Large intestine (tissue), 3 donors: ENCODE measurements at regions not wholly inside any gene's neighbourhood (a gene's known extent, or its start where the extent isn't known, plus 50 kb on each side); places are given as distances from the start of the nearest gene placed in this dataset.

Experiments
- DNase-seq, 2 donors: peaks; one replicate each; pipeline versions ENCODE4 v3.0.0 to v3.0.0-alpha.2; 2013
- H3K27ac ChIP-seq: one replicate; pipeline ENCODE4 v1.5.1; 2013; ENCODE audit warnings: low read length
- H3K27me3 ChIP-seq: 2 replicates; pipeline ENCODE4 v1.6.1; 2013; ENCODE audit warnings: low read length; ENCODE audit not compliant: control insufficient read depth, insufficient read depth
- H3K36me3 ChIP-seq: 2 replicates; pipeline ENCODE4 v1.6.1; 2013; ENCODE audit warnings: low read length; ENCODE audit not compliant: control insufficient read depth, insufficient read depth
- H3K4me1 ChIP-seq: one replicate; pipeline ENCODE4 v1.6.1; 2013; ENCODE audit warnings: low read length; ENCODE audit not compliant: control insufficient read depth, insufficient read depth
- H3K4me3 ChIP-seq: one replicate; pipeline ENCODE4 v1.5.1; 2013; ENCODE audit warnings: low read length
- H3K9me3 ChIP-seq: one replicate; pipeline ENCODE4 v1.6.1; 2013; ENCODE audit warnings: mild to moderate bottlenecking, low read depth, low read length, moderate library complexity; ENCODE audit not compliant: control insufficient read depth
- WGBS: methylation state at CpG from one replicate; pipeline ENCODE4 v1.1.5; 2013; ENCODE audit warnings: low lambda C conversion rate; ENCODE audit not compliant: insufficient coverage; 5-methylcytosine and 5-hydroxymethylcytosine counted together

- H3K36me3 ChIP-seq: no peaks in the 10 kb centered on the region
- H3K27me3 ChIP-seq: no peaks in the 10 kb centered on the region
- DNase-seq: no peak
- H3K27ac ChIP-seq: no peak overlapping the region
- no peaks in the 10 kb centered on the region for H3K4me1 ChIP-seq
- H3K9me3 ChIP-seq: no peaks in the 10 kb centered on the region
- 100% methylated on average over 1 of the region's 8 CpGs for WGBS
- H3K4me3 ChIP-seq: no peak overlapping the region
These were observed 370.5 kb downstream of the NPHP4 start for GRCh38 chr1:5621692-5622091.

DNA sequence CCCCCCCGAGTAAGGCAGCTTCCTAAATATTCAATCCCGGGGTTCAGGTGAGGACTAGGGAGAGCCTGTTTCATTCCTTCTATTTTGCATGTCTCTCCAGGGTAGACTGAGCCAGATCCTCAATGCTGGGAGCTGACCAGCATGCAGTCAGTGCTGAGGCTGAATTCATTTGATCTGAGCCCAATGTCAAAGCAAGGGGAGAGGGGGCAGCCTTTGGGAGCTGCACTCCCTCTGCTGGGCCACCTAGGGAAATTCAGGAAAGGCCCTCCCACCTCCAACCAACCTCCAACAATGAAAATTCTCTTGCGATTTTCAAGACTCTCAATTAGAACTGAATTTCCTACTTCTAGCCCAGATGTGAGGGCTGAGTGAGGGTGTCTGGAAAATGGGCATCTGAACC lies 371.2 kb downstream of the NPHP4 start:
- no peaks in the 10 kb centered on the region for H3K36me3 ChIP-seq
- no CpG with 5 or more reads among the region's 3 CpGs for WGBS
- no peaks in the 10 kb centered on the region for H3K27me3 ChIP-seq
- no peak overlapping the region for H3K27ac ChIP-seq
- no peaks in the 10 kb centered on the region for H3K4me1 ChIP-seq
- DNase-seq: no peak
- H3K9me3 ChIP-seq: no peaks in the 10 kb centered on the region
- no peak overlapping the region for H3K4me3 ChIP-seq

DNA sequence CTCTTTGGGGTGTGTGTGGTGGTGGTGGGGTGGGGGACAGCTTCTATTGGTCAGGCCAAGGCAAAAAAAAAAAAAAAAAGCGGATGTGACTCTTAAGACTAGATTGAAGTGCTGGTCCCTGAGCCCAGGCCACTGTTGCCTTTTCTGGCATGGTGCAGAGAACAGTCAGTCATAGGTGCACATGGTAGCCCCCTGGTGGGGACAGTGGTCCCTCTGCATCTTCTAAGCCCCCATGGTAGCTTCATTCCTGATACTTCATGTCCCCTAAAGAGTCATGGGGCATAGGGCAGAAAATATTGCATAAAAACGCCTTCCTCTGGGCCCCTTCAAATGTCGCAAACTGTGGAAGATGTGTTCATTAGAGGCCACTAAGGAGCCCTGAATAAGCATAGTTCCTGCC lies 371.8 kb downstream of the NPHP4 start:
- H3K4me3 ChIP-seq: no peak overlapping the region
- H3K27me3 ChIP-seq: no peaks in the 10 kb centered on the region
- no peaks in the 10 kb centered on the region for H3K4me1 ChIP-seq
- H3K36me3 ChIP-seq: no peaks in the 10 kb centered on the region
- H3K9me3 ChIP-seq: no peaks in the 10 kb centered on the region
- H3K27ac ChIP-seq: no peak overlapping the region
- no peak for DNase-seq
- no CpG with 5 or more reads among the region's 3 CpGs for WGBS

DNA sequence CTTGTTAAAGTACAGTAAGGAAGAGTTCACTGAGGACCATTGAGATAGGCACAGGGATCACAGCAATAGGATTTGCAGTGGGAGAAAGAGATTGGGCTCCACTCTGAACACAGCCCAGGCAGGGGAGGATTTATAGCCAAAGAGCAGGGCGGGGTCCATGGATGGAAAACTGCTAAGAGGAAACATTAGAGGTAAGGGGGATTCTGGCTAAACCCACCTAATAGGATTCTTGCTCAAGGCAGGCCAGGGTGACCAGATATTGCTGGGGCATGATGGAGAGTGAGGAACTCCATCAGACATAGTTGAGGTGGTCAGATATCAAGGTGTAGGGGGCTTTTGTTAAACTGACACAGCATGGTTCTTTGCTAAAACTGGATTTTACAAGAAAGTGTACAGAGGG lies 372.8 kb downstream of the NPHP4 start:
- Histone ChIP-seq H3K27ac (no peak overlapping the region), H3K4me1 (no peaks in the 10 kb centered on the region), H3K9me3 (no peaks in the 10 kb centered on the region), H3K36me3 (no peaks in the 10 kb centered on the region), H3K4me3 (no peak overlapping the region), H3K27me3 (no peaks in the 10 kb centered on the region)
- WGBS: no CpG with 5 or more reads among the region's 1 CpG
- no peak for DNase-seq

GRCh38 chr1:5617546-5617945 lies 374.7 kb downstream of the NPHP4 start:
- WGBS: 86% methylated on average over 4 of the region's 15 CpGs
- H3K9me3 ChIP-seq: no peaks in the 10 kb centered on the region
- H3K27me3 ChIP-seq: no peaks in the 10 kb centered on the region
- H3K4me1 ChIP-seq: no peaks in the 10 kb centered on the region
- no peak for DNase-seq
- no peaks in the 10 kb centered on the region for H3K36me3 ChIP-seq
- H3K27ac ChIP-seq: no peak overlapping the region
- H3K4me3 ChIP-seq: no peak overlapping the region

DNA sequence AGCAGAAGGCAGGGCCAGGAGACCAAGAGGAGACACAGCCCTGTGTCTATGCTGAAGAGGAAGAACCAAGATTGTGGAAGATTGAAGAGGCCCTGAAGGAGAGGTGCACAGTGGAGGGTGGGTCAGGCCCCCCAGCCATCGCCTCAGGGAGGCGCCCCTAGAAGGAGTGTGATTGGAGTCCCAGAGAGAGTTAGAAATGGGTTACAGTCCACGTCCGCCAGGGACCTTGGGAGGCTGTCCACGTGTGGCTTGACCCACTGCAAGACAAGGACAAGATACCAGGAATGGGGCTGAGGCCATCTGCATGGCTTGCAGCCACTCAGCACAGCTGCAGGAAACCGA lies 375.1 kb downstream of the NPHP4 start:
- H3K4me3 ChIP-seq: no peak overlapping the region
- no peak overlapping the region for H3K27ac ChIP-seq
- H3K27me3 ChIP-seq: no peaks in the 10 kb centered on the region
- no peaks in the 10 kb centered on the region for H3K4me1 ChIP-seq
- H3K9me3 ChIP-seq: no peaks in the 10 kb centered on the region
- H3K36me3 ChIP-seq: no peaks in the 10 kb centered on the region
- WGBS: no CpG with 5 or more reads among the region's 6 CpGs
- DNase-seq: no peak

- H3K36me3 ChIP-seq: no peaks in the 10 kb centered on the region
- DNase-seq: no peak
- no peak overlapping the region for H3K4me3 ChIP-seq
- no peaks in the 10 kb centered on the region for H3K27me3 ChIP-seq
- H3K9me3 ChIP-seq: no peaks in the 10 kb centered on the region
- no peak overlapping the region for H3K27ac ChIP-seq
- no peaks in the 10 kb centered on the region for H3K4me1 ChIP-seq
- WGBS: 100% methylated on average over 1 of the region's 22 CpGs
These were observed 375.7 kb downstream of the NPHP4 start for GRCh38 chr1:5616366-5617178.

- no peak for DNase-seq
- Histone ChIP-seq H3K27ac (no peak overlapping the region), H3K4me1 (no peaks in the 10 kb centered on the region), H3K27me3 (no peaks in the 10 kb centered on the region), H3K4me3 (no peak overlapping the region), H3K9me3 (no peaks in the 10 kb centered on the region), H3K36me3 (no peaks in the 10 kb centered on the region)
- WGBS: no CpG with 5 or more reads among the region's 5 CpGs
These were observed 377.1 kb downstream of the NPHP4 start for GRCh38 chr1:5615076-5615475.

DNA sequence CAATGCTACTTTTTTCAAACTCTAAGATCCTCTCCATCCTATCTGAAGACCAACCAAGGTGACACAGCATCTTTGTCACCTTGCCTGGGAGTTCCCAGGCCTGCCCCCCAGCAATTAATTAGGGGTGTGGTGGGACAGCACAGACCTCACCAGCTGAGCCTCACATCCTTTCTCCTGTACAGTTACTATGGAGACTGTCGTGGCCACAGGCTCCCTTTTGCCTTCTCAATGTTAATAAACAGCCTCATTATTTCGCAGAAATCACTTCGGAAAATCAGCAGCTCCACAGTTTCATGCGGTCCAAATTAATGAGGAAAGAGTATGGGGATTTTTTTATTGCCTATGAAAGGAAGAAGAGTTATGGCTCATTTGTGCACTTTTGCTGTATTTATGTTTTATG lies 378.3 kb downstream of the NPHP4 start:
- Histone ChIP-seq H3K4me1 (no peaks in the 10 kb centered on the region), H3K27me3 (no peaks in the 10 kb centered on the region), H3K27ac (no peak overlapping the region), H3K36me3 (no peaks in the 10 kb centered on the region), H3K9me3 (no peaks in the 10 kb centered on the region), H3K4me3 (no peak overlapping the region)
- DNase-seq: no peak
- 82% methylated on average over 2 of the region's 4 CpGs for WGBS

DNA sequence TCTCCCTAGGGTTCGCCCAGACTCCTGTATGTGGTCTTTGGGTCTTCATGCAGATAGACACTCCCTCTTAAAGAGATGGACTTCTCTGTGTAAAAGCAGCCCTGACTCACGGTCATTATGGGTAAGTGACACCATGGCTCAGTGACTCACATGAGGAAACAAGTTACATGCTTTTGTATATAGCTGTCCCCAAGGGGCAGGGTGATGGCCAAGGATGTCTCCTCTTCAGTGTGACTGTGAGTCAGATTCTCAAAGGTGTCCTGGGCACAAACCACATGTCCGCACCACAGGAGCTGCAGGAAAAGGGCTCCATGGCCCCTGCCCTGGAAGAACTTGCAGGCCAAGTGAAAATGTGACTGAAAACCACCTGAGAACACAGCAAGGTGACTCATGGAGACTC lies 380.4 kb downstream of the NPHP4 start:
- no CpG with 5 or more reads among the region's 3 CpGs for WGBS
- Histone ChIP-seq H3K9me3 (no peaks in the 10 kb centered on the region), H3K27ac (no peak overlapping the region), H3K27me3 (no peaks in the 10 kb centered on the region), H3K36me3 (no peaks in the 10 kb centered on the region), H3K4me3 (no peak overlapping the region), H3K4me1 (no peaks in the 10 kb centered on the region)
- no peak for DNase-seq

GRCh38 chr1:5611431-5611830 lies 380.8 kb downstream of the NPHP4 start:
- no CpG with 5 or more reads among the region's 2 CpGs for WGBS
- Histone ChIP-seq H3K4me1 (no peaks in the 10 kb centered on the region), H3K27ac (no peak overlapping the region), H3K9me3 (no peaks in the 10 kb centered on the region), H3K27me3 (no peaks in the 10 kb centered on the region), H3K36me3 (no peaks in the 10 kb centered on the region), H3K4me3 (no peak overlapping the region)
- no peak for DNase-seq
